GM12892 (cell line): ENCODE measurements at regions not wholly inside any gene's neighbourhood (a gene's known extent, or its start where the extent isn't known, plus 50 kb on each side); places are given as distances from the start of the nearest gene placed in this dataset.

Source experiments
- POLR2A ChIP-seq: IDR thresholded peaks from 2 replicates; pipeline ENCODE4 v1.6.1; 2011; ENCODE audit warnings: low read depth, low read length, control low read depth
- TAF1 ChIP-seq: IDR thresholded peaks from 2 replicates; pipeline ENCODE4 v1.6.1; 2011; ENCODE audit warnings: low read depth, mild to moderate bottlenecking, control low read depth, low read length, borderline replicate concordance

DNA sequence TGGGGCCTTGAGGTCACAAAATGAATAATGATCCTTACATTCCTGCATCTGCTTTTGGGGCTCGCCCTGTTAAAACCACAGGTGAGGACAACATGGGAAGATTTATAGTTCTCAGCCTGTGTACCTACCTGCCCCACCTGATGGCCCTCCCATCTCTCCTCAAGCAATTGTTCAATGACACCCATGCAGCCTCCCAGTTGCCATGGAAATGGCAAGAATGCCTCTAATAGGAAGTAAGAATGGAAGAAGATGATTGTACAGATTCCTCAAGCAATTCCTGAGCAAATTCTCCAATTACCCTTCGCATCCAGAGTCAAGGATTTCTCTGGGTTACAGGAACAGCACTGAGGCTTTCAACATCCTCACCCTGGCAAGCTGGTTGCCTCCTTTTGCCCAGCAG, 78.6 kb upstream of the CCL2 start:
- no peak for TF ChIP-seq TAF1
- no peak for TF ChIP-seq POLR2A
